HUES6 (cell line): ENCODE measurements at regions not wholly inside any gene's neighbourhood (a gene's known extent, or its start where the extent isn't known, plus 50 kb on each side); places are given as distances from the start of the nearest gene placed in this dataset.
"Not testable (repeated sequence)": the region's sequence is repeated elsewhere in the genome, so short reads cannot be mapped to it uniquely, and the experiment has no call there.

Source experiments
- H3K27ac ChIP-seq: 2 replicates; pipeline ENCODE4 v1.7.0; 2013; ENCODE audit warnings: low read depth, mild to moderate bottlenecking, low read length, inconsistent platforms
- H3K27me3 ChIP-seq: 2 replicates; pipeline ENCODE4 v1.6.1; 2013; ENCODE audit warnings: low read length; ENCODE audit not compliant: control insufficient read depth, insufficient read depth
- H3K36me3 ChIP-seq: 2 replicates; pipeline ENCODE4 v1.6.1; 2013; ENCODE audit warnings: low read length; ENCODE audit not compliant: control insufficient read depth, insufficient read depth
- H3K4me1 ChIP-seq: 2 replicates; pipeline ENCODE4 v1.6.1; 2013; ENCODE audit warnings: low read length; ENCODE audit not compliant: control insufficient read depth, insufficient read depth
- H3K4me3 ChIP-seq: 2 replicates; pipeline ENCODE4 v1.5.1; 2013; ENCODE audit warnings: low read depth, low read length
- H3K9ac ChIP-seq: one replicate; pipeline ENCODE4 v1.6.1; 2013; ENCODE audit warnings: mild to moderate bottlenecking, low read length
- H3K9me3 ChIP-seq: 2 replicates; pipeline ENCODE4 v1.6.1; 2013; ENCODE audit warnings: low read depth, low read length; ENCODE audit not compliant: control insufficient read depth, insufficient read depth

DNA sequence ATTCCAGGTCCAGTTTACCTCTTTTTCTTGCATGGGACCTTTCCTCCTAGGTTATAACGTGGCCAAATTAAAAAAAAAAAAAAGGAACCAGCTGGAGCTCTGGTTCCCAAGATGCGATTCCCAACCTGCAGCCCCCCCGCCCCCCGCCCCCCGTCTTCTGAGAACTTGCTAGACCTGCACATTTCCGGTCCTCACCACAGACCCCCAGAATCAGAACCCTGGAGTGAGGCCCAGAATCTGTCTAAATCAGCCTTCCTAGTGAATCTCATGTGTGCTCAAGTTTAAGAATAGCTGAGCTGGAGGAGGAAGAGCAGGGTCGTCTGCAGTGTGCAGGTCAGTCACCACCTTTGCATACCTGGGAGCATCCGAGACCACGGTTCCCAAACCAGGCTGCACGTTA is 144.2 kb downstream of the KLF6 start:
- no peaks in the 10 kb centered on the region for H3K9me3 ChIP-seq
- H3K27me3 ChIP-seq = no peaks in the 10 kb centered on the region
- H3K4me1 ChIP-seq = no peaks in the 10 kb centered on the region
- H3K9ac ChIP-seq = no peak overlapping the region
- no peaks in the 10 kb centered on the region for H3K36me3 ChIP-seq
- H3K27ac ChIP-seq = no peak overlapping the region
- no peak overlapping the region for H3K4me3 ChIP-seq

DNA sequence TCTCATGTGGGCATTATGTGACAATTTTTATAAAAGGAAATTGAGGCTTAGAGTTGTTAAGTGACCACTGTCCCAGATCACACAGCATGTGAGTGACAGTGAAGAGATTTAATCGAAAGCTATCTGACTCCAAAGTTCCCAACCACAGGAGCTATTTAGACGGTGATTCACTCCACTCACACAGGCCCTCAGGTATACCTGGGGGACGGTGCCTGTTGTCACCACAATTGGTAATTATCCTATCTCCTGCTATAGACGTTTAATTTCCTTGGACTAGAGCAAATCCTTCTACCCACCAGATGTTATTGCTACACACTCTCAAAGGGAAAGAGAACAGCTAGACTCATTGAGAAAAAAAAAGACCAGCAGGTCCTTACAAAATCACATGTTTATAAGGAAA is 145.5 kb downstream of the KLF6 start:
- no peak overlapping the region for H3K9ac ChIP-seq
- no peak overlapping the region for H3K4me3 ChIP-seq
- H3K27ac ChIP-seq = no peak overlapping the region
- no peaks in the 10 kb centered on the region for H3K36me3 ChIP-seq
- no peaks in the 10 kb centered on the region for H3K9me3 ChIP-seq
- no peaks in the 10 kb centered on the region for H3K4me1 ChIP-seq
- H3K27me3 ChIP-seq = no peaks in the 10 kb centered on the region

GRCh38 chr10:3636356-3637181 is 148.4 kb downstream of the KLF6 start:
- Histone ChIP-seq H3K36me3 (no peaks in the 10 kb centered on the region), H3K4me3 (no peak overlapping the region), H3K27ac (no peak overlapping the region), H3K9me3 (no peaks in the 10 kb centered on the region), H3K27me3 (no peaks in the 10 kb centered on the region), H3K4me1 (no peaks in the 10 kb centered on the region), H3K9ac (no peak overlapping the region)

- no peak overlapping the region for H3K27ac ChIP-seq
- no peak overlapping the region for H3K9ac ChIP-seq
- H3K9me3 ChIP-seq = no peaks in the 10 kb centered on the region
- no peaks in the 10 kb centered on the region for H3K27me3 ChIP-seq
- H3K4me3 ChIP-seq = no peak overlapping the region
- H3K36me3 ChIP-seq = no peaks in the 10 kb centered on the region
- no peaks in the 10 kb centered on the region for H3K4me1 ChIP-seq
Observed at GRCh38 chr10:3635697-3636096, 149.3 kb downstream of the KLF6 start.

DNA sequence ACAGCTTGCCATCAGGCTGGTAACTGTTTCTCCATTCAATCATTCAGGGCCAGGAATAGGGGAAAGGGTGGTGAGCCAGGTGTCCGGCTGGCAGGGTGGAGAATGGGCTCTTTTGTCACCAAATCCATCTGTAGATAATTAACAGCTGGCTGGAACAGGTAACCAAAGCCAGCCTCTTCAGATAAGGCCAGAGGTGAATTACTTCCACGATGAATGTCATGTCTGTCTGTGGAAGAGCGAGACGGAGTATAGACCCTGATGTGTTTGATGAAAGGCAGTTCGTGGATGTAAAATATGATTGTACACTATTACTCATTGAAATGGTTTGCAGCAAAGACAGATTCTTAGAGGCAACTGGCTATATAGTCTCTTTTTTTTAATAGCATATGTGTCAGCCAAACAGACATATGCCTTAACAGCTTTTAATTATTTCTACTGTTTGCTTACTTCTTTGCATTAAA is 149.8 kb downstream of the KLF6 start:
- Histone ChIP-seq H3K36me3 (no peaks in the 10 kb centered on the region), H3K9ac (no peak overlapping the region), H3K27me3 (no peaks in the 10 kb centered on the region), H3K27ac (no peak overlapping the region), H3K9me3 (no peaks in the 10 kb centered on the region), H3K4me1 (no peaks in the 10 kb centered on the region), H3K4me3 (no peak overlapping the region)

- H3K27me3 ChIP-seq, H3K4me1 ChIP-seq, H3K9ac ChIP-seq, H3K9me3 ChIP-seq, H3K27ac ChIP-seq, H3K36me3 ChIP-seq, H3K4me3 ChIP-seq: not testable (repeated sequence)
Observed at GRCh38 chr10:3634646-3635045, 150.4 kb downstream of the KLF6 start.

DNA sequence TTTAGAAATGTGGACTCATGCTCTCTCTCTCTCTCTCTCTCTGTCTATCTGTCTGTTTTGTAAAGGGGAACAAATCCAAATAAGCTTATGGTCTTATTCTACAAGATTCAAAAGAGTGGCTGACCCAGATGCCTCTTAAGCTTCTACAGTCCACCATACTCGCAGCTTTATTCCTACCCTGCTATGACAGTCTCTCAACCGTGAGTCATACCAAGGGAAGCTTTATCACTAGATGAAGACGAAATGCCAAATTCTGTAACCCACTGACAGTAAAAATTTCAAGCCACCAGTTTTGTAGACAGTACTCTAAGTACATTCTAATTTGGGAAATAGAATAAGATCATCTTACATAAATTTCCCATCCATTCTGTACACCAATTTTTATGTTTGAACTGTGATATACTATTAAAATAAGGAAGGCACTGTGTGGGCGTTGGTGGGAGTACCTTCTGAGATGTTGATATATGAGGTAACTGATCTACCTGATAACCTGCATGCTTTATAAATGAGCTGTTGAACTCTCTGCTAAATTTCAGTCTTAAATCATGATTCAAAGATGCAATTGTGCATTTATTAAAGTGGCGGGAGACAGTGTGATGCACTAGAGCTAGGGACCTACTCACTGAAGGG is 153.2 kb downstream of the KLF6 start:
- Histone ChIP-seq H3K4me3 (no peak overlapping the region), H3K9ac (no peak overlapping the region), H3K27ac (no peak overlapping the region), H3K27me3 (no peaks in the 10 kb centered on the region), H3K4me1 (no peaks in the 10 kb centered on the region), H3K36me3 (no peaks in the 10 kb centered on the region), H3K9me3 (no peaks in the 10 kb centered on the region)

GRCh38 chr10:3631291-3631690 is 153.7 kb downstream of the KLF6 start:
- no peak overlapping the region for H3K4me3 ChIP-seq
- no peak overlapping the region for H3K27ac ChIP-seq
- H3K36me3 ChIP-seq = no peaks in the 10 kb centered on the region
- no peaks in the 10 kb centered on the region for H3K27me3 ChIP-seq
- H3K9ac ChIP-seq = no peak overlapping the region
- no peaks in the 10 kb centered on the region for H3K9me3 ChIP-seq
- no peaks in the 10 kb centered on the region for H3K4me1 ChIP-seq

DNA sequence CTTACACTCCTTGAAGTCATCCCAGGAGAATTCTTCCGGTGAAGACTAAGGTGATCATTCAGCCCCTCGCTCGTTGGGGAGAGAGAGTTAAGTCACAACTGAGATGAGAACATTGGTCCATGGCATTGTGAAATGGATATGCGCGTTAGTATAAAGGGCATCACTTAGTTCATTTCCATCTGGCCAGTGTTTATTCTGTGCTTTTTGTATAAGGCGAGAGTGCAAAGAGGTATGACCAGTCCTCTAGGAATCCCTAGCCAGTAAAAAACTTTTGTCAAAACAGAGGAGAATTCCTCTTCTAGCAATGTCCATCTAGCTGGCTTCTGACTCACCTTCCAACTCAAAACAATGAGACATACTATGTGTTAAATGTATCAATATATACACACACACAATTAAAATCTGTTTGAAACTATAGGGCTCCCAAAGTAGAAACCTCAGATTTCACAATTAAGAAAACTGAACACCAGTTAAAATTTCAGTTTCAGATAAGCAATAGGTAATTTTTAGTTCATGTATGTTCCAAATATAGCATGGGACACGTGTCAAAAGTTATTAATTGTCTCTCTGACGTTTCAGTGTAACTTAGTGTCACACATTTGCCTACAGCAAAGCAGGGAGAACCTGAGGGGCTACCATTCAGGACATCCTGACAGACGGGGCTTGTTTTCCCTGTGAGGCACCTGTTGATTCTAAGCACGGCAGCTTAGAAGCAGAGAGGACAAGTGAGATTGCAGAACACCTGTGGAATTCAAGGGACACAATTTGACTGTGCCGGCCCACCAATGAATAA is 158.9 kb downstream of the KLF6 start:
- Histone ChIP-seq H3K27ac (no peak overlapping the region), H3K4me3 (no peak overlapping the region)

GRCh38 chr10:3624367-3624766 is 160.6 kb downstream of the KLF6 start:
- H3K9ac ChIP-seq = no peak overlapping the region
- H3K9me3 ChIP-seq = peaks cover 16% of the 10 kb centered on the region; the same call in 1 of the 2 replicates
- no peak overlapping the region for H3K4me3 ChIP-seq
- peaks cover 9% of the 10 kb centered on the region; the same call in 1 of the 2 replicates for H3K4me1 ChIP-seq
- H3K36me3 ChIP-seq = no peaks in the 10 kb centered on the region
- H3K27ac ChIP-seq = no peak overlapping the region
- H3K27me3 ChIP-seq = no peaks in the 10 kb centered on the region

More for the DNA sequence above, 158.9 kb downstream of the KLF6 start:
- Histone ChIP-seq H3K9ac (no peak overlapping the region), H3K27me3 (no peaks in the 10 kb centered on the region), H3K36me3 (no peaks in the 10 kb centered on the region), H3K4me1 (peaks cover 9% of the 10 kb centered on the region; the same call in 1 of the 2 replicates), H3K9me3 (peaks cover 10% of the 10 kb centered on the region; the same call in 1 of the 2 replicates)

DNA sequence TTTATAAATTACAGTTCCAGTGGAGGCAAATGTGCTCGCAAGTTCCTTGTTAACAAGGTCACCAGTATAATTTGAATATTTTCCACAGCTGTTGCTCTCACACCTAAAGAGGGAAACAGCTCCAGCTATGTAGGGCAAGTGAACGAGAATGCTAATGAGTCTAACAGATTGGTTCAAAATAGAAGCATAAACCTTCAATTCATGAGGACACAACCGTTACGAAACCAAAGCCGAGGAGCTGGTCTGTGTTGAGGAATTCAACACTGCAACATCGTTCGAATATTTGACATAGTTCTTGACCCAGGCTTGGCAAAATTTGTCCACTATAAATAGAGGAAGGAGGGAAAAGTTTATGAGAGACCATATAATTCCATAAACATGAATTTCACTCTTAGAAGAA is 161.3 kb downstream of the KLF6 start:
- Histone ChIP-seq H3K4me3 (no peak overlapping the region), H3K27ac (no peak overlapping the region), H3K9me3 (peaks cover 16% of the 10 kb centered on the region; the same call in 1 of the 2 replicates), H3K9ac (no peak overlapping the region), H3K27me3 (no peaks in the 10 kb centered on the region), H3K36me3 (no peaks in the 10 kb centered on the region), H3K4me1 (peaks cover 9% of the 10 kb centered on the region; the same call in 1 of the 2 replicates)
